OCI-LY3 (cell line): ENCODE measurements at regions not wholly inside any gene's neighbourhood (a gene's known extent, or its start where the extent isn't known, plus 50 kb on each side); places are given as distances from the start of the nearest gene placed in this dataset.

Source experiments
- H2AFZ ChIP-seq: fragments of 200-600, 300-600 bp; shearing (Covaris generic); 2 replicates; pipeline ENCODE4 v1.6.0; 2014; ENCODE audit warnings: antibody characterized with exemption, low read depth, low read length
- H3K27ac ChIP-seq: fragments of 200-600, 300-600 bp; sonication (generic); 2 replicates; pipeline ENCODE4 v1.5.1; 2014; ENCODE audit warnings: mild to moderate bottlenecking, low read length, moderate library complexity, mixed read lengths
- H3K27me3 ChIP-seq: fragments of 200-600, 300-600 bp; sonication (generic); 2 replicates; pipeline ENCODE4 v1.6.1; 2014; ENCODE audit warnings: low read depth, low read length, mixed read lengths
- H3K36me3 ChIP-seq: fragments of 200-600, 300-600 bp; sonication (generic); replicated peaks from 2 replicates; pipeline ENCODE3; 2014; ENCODE audit warnings: low read depth, low read length, mixed read lengths
- H3K4me1 ChIP-seq: fragments of 300-600, 200-600 bp; sonication (generic); 2 replicates; pipeline ENCODE4 v1.6.1; 2014; ENCODE audit warnings: low read length, mixed read lengths
- H3K4me2 ChIP-seq: fragments of 200-600, 300-600 bp; sonication (generic); 2 replicates; pipeline ENCODE4 v1.6.1; 2014; ENCODE audit warnings: low read length, mixed read lengths
- H3K4me3 ChIP-seq: fragments of 300-600, 200-600 bp; sonication (generic); 2 replicates; pipeline ENCODE4 v1.5.1; 2014; ENCODE audit warnings: antibody characterized with exemption, mild to moderate bottlenecking, low read length, moderate library complexity
- H3K79me2 ChIP-seq: fragments of 300-600, 200-600 bp; shearing (Covaris generic); 2 replicates; pipeline ENCODE4 v1.6.1; 2014; ENCODE audit warnings: mild to moderate bottlenecking, low read length, mixed read lengths
- H3K9ac ChIP-seq: fragments of 300-600, 200-600 bp; shearing (Covaris generic); 2 replicates; pipeline ENCODE4 v1.6.0; 2014; ENCODE audit warnings: mild to moderate bottlenecking, low read length, moderate library complexity
- H3K9me3 ChIP-seq: fragments of 200-600, 300-600 bp; shearing (Covaris generic); 2 replicates; pipeline ENCODE4 v1.6.1; 2014; ENCODE audit warnings: low read length, mixed read lengths; ENCODE audit not compliant: insufficient read depth
- H4K20me1 ChIP-seq: fragments of 200-600, 300-600 bp; sonication (generic); 2 replicates; pipeline ENCODE4 v1.6.1; 2016; ENCODE audit warnings: low read length, mixed read lengths; ENCODE audit not compliant: insufficient read depth
- CTCF ChIP-seq: fragments of 200-600, 300-600 bp; sonication (generic); IDR thresholded peaks from 2 replicates; pipeline ENCODE4 v1.5.1; 2014; ENCODE audit warnings: antibody characterized with exemption, low read length, low read depth
- EZH2phosphoT487 ChIP-seq: fragments of 200-600 bp; shearing (Covaris generic); IDR thresholded peaks from 2 replicates; pipeline ENCODE4 v1.6.1; 2018; ENCODE audit warnings: antibody characterized with exemption, mixed run types, low read depth

GRCh38 chr21:15192243-15192642 is 127.4 kb upstream of the NRIP1 start:
- Histone ChIP-seq H2AFZ (no peak overlapping the region), H3K4me1 (no peaks in the 10 kb centered on the region), H3K36me3 (no peaks in the 10 kb centered on the region), H3K27me3 (no peaks in the 10 kb centered on the region; the same call in 1 of the 2 replicates), H3K9ac (no peak overlapping the region), H3K27ac (no peak overlapping the region), H4K20me1 (no peaks in the 10 kb centered on the region), H3K79me2 (no peaks in the 10 kb centered on the region), H3K9me3 (no peaks in the 10 kb centered on the region), H3K4me2 (no peak overlapping the region), H3K4me3 (no peak overlapping the region)
- TF ChIP-seq CTCF, result no peak
- no peak for TF ChIP-seq EZH2phosphoT487

GRCh38 chr21:15193937-15194336 is 129.1 kb upstream of the NRIP1 start:
- Histone ChIP-seq H4K20me1 (no peaks in the 10 kb centered on the region), H3K9ac (no peak overlapping the region), H3K4me3 (no peak overlapping the region), H3K4me2 (no peak overlapping the region), H3K27me3 (no peaks in the 10 kb centered on the region; the same call in 1 of the 2 replicates), H3K4me1 (no peaks in the 10 kb centered on the region), H3K9me3 (no peaks in the 10 kb centered on the region), H3K36me3 (no peaks in the 10 kb centered on the region), H2AFZ (no peak overlapping the region), H3K27ac (no peak overlapping the region), H3K79me2 (no peaks in the 10 kb centered on the region)
- no peak for TF ChIP-seq CTCF
- TF ChIP-seq EZH2phosphoT487, result no peak

- H2AFZ ChIP-seq, result no peak overlapping the region
- H3K9me3 ChIP-seq, result no peaks in the 10 kb centered on the region
- H3K79me2 ChIP-seq, result no peaks in the 10 kb centered on the region
- no peak overlapping the region for H3K27ac ChIP-seq
- no peaks in the 10 kb centered on the region for H3K36me3 ChIP-seq
- TF ChIP-seq CTCF, result no peak
- TF ChIP-seq EZH2phosphoT487, result no peak
- no peak overlapping the region for H3K4me2 ChIP-seq
- H3K9ac ChIP-seq, result no peak overlapping the region
- no peaks in the 10 kb centered on the region for H3K4me1 ChIP-seq
- no peaks in the 10 kb centered on the region for H4K20me1 ChIP-seq
- no peaks in the 10 kb centered on the region; the same call in 1 of the 2 replicates for H3K27me3 ChIP-seq
- H3K4me3 ChIP-seq, result no peak overlapping the region
Measured at GRCh38 chr21:15195104-15195503, 130.3 kb upstream of the NRIP1 start.

GRCh38 chr21:15195768-15196167 is 131.0 kb upstream of the NRIP1 start:
- Histone ChIP-seq H3K4me3 (no peak overlapping the region), H3K27me3 (no peaks in the 10 kb centered on the region; the same call in 1 of the 2 replicates), H3K4me1 (no peaks in the 10 kb centered on the region), H3K27ac (no peak overlapping the region), H4K20me1 (no peaks in the 10 kb centered on the region), H3K79me2 (no peaks in the 10 kb centered on the region), H3K9me3 (no peaks in the 10 kb centered on the region), H3K9ac (no peak overlapping the region), H3K4me2 (no peak overlapping the region), H2AFZ (no peak overlapping the region), H3K36me3 (no peaks in the 10 kb centered on the region)
- TF ChIP-seq CTCF (no peak), EZH2phosphoT487 (no peak)
